ENCODE measurements at regions not wholly inside any gene's neighbourhood (a gene's known extent, or its start where the extent isn't known, plus 50 kb on each side); places are given as distances from the start of the nearest gene placed in this dataset.

GRCh38 chr3:83074485-83074884, 1313.0 kb upstream of the GBE1 start:
- TF ChIP-seq EZH2 (IDR thresholded peaks at IDR 0.05) (no peak), POLR2AphosphoS5 (IDR thresholded peaks at IDR 0.05; ENCODE audit: borderline replicate concordance, low read depth, low read length) (no peak), FOXP2 (optimal IDR thresholded peaks at IDR 0.05; ENCODE audit: control extremely low read depth, extremely low read length, insufficient read depth) (no peak)

All from SK-N-MC (cell line).